K562 (cell line): ENCODE measurements at regions not wholly inside any gene's neighbourhood (a gene's known extent, or its start where the extent isn't known, plus 50 kb on each side); places are given as distances from the start of the nearest gene placed in this dataset.

Experiments
- ATAC-seq: fragments of 200-7000 bp; cut with Tn5 transposase; 3 replicates; pipeline ENCODE4 v1.9.1; 2020; ENCODE audit warnings: moderate library complexity
- BruUV-seq: library from RNA; stranded (reverse); fragments of 400-500 nt; replicated peaks from 2 replicates; lab custom pipeline; 2021; lab: Mats Ljungman, UMichigan
- CTCF ChIA-PET: fragments of 300-600 bp; formaldehyde crosslinking; extraction: SDS; loops from one replicate; lab custom pipeline; 2021; ENCODE audit warnings: low intra/inter-chr PET ratio; lab: Yijun Ruan, JAX
- POLR2A ChIA-PET: fragments of 300-600, 350-650 bp; sonication (Branson Sonifier 250); formaldehyde crosslinking; extraction: SDS; loops from one replicate; lab custom pipeline; 2021; ENCODE audit warnings: antibody characterized with exemption, inconsistent platforms; lab: Yijun Ruan, JAX
- DNase-seq, 4 experiments: peaks; one replicate each; pipeline versions ENCODE4 v3.0.0 to v3.0.0-alpha.2; 2011 to 2018; ENCODE audit warnings: low spot score in 3 of 4, mixed read lengths in 3 of 4; ENCODE audit errors: extremely low read depth in 1 of 4
- FAIRE-seq: peaks from 2 replicates; lab custom pipeline; 2011; peaks lifted over from hg19 to GRCh38; lab: Jason Lieb, UNC
- H2AFZ ChIP-seq: 2 replicates; pipeline ENCODE4 v1.6.0; 2011; ENCODE audit warnings: low read depth, low read length, control low read depth, inconsistent platforms
- H3K27ac ChIP-seq: fragments of 200-600 bp; 3 replicates; pipeline ENCODE4 v1.8.0; 2011; ENCODE audit warnings: low read depth, mild to moderate bottlenecking, control low read depth, inconsistent platforms, low read length, moderate library complexity, mixed read lengths; ENCODE audit errors: extremely low read depth
- H3K27me3 ChIP-seq, 2 experiments: fragments of 300-600 bp in 1 of 2; 2 replicates in 1 of 2; 3 replicates in 1 of 2; pipeline versions ENCODE4 v1.6.0 to v1.8.0; 2011; ENCODE audit warnings: inconsistent platforms in 2 of 2, low read length in 2 of 2, mild to moderate bottlenecking in 1 of 2, mixed read lengths in 1 of 2, moderate library complexity in 1 of 2; ENCODE audit not compliant: control insufficient read depth in 2 of 2, insufficient read depth in 2 of 2
- H3K36me3 ChIP-seq: fragments of 300-600 bp; 3 replicates; pipeline ENCODE4 v1.8.0; 2011; ENCODE audit warnings: mild to moderate bottlenecking, low read length, inconsistent platforms; ENCODE audit not compliant: control insufficient read depth, insufficient read depth
- H3K4me1 ChIP-seq, 2 experiments: fragments of 200-600 bp in 1 of 2; replicated peaks in 1 of 2; 2 replicates in 1 of 2; 3 replicates in 1 of 2; pipeline versions ENCODE4 v1.5.1 to v1.8.0; 2011; ENCODE audit warnings: inconsistent platforms in 2 of 2, low read length in 2 of 2, mild to moderate bottlenecking in 1 of 2, mixed read lengths in 1 of 2, moderate library complexity in 1 of 2; ENCODE audit not compliant: control insufficient read depth in 2 of 2, insufficient read depth in 2 of 2
- H3K4me2 ChIP-seq: 2 replicates; pipeline ENCODE4 v1.6.1; 2011; ENCODE audit warnings: low read length, control low read depth, inconsistent platforms, mixed read lengths; ENCODE audit not compliant: insufficient read depth
- H3K4me3 ChIP-seq: fragments of 200-600 bp; sonication (generic), shearing (Covaris generic); 2 replicates; pipeline ENCODE4 v1.5.1; 2016; ENCODE audit warnings: control low read depth, inconsistent platforms
- H3K79me2 ChIP-seq: fragments of 200-600 bp; 3 replicates; pipeline ENCODE4 v1.8.0; 2011; ENCODE audit warnings: low read length, inconsistent platforms; ENCODE audit not compliant: control insufficient read depth, insufficient read depth
- H3K9ac ChIP-seq, 2 experiments: 2 replicates each; pipeline versions ENCODE4 v1.6.0 to v1.6.1; 2011; ENCODE audit warnings: low read depth in 2 of 2, low read length in 2 of 2, control low read depth in 1 of 2, inconsistent platforms in 1 of 2, mild to moderate bottlenecking in 1 of 2, mixed read lengths in 1 of 2; ENCODE audit not compliant: insufficient read depth in 1 of 2
- H3K9me1 ChIP-seq: one replicate; pipeline ENCODE4 v1.6.0; 2011; ENCODE audit warnings: inconsistent platforms, mild to moderate bottlenecking, low read length, moderate library complexity; ENCODE audit not compliant: control insufficient read depth, insufficient read depth
- H3K9me3 ChIP-seq: replicated peaks from 2 replicates; pipeline ENCODE4 v1.5.1; 2011; ENCODE audit warnings: low read depth, low read length, inconsistent platforms; ENCODE audit not compliant: control insufficient read depth, insufficient read depth
- H4K20me1 ChIP-seq: replicated peaks from 2 replicates; pipeline ENCODE4 v1.6.1; 2011; ENCODE audit warnings: low read length, inconsistent platforms, mixed read lengths; ENCODE audit not compliant: control insufficient read depth, insufficient read depth
- BCOR ChIP-seq: fragments of 450-650 bp; IDR thresholded peaks from 2 replicates; pipeline ENCODE4 v1.6.1; 2016
- E2F3 ChIP-seq: fragments of 250-450 bp; sonication (Bioruptor Pico); IDR thresholded peaks from 2 replicates; pipeline ENCODE4 v1.4.0; 2020; ENCODE audit warnings: mild to moderate bottlenecking
- E2F6 ChIP-seq, 2 experiments: IDR thresholded peaks; 2 replicates each; pipeline ENCODE4 v1.6.1; 2011; ENCODE audit warnings: borderline replicate concordance in 1 of 2, control low read depth in 1 of 2, low read depth in 1 of 2, low read length in 1 of 2, mild to moderate bottlenecking in 1 of 2, mixed read lengths in 1 of 2, moderate library complexity in 1 of 2; ENCODE audit not compliant: insufficient read depth in 1 of 2, insufficient read length in 1 of 2, poor library complexity in 1 of 2, severe bottlenecking in 1 of 2; ENCODE audit errors: extremely low read depth in 1 of 2
- EWSR1 ChIP-seq: fragments of 450-650 bp; IDR thresholded peaks from 2 replicates; pipeline ENCODE4 v1.6.1; 2018; ENCODE audit warnings: borderline replicate concordance, mild to moderate bottlenecking, low read depth, moderate library complexity; ENCODE audit not compliant: partially characterized antibody
- FOXA1 ChIP-seq: fragments of 450-650 bp; IDR thresholded peaks from 2 replicates; pipeline ENCODE4 v1.6.1; 2016; ENCODE audit warnings: mild to moderate bottlenecking, borderline replicate concordance
- FOXJ3 ChIP-seq: sonication (generic); formaldehyde crosslinking; IDR thresholded peaks from 2 replicates; pipeline ENCODE4 v1.4.0; 2020; ENCODE audit warnings: mild to moderate bottlenecking, missing genetic modification reagents
- FUS ChIP-seq: fragments of 200-400 bp; formaldehyde crosslinking; optimal IDR thresholded peaks from 2 replicates; pipeline ENCODE3; 2017; ENCODE audit warnings: low read depth, low read length
- RCOR1 ChIP-seq, 2 experiments: IDR thresholded peaks; 2 replicates each; pipeline ENCODE4 v1.6.1; 2012; ENCODE audit warnings: low read depth in 2 of 2, low read length in 2 of 2, borderline replicate concordance in 1 of 2, improper control_type of control experiment in 1 of 2
- SREBF2 ChIP-seq: sonication (generic); formaldehyde crosslinking; IDR thresholded peaks from 2 replicates; pipeline ENCODE4 v1.4.0; 2020; ENCODE audit warnings: mild to moderate bottlenecking, missing genetic modification reagents
- ZNF143 ChIP-seq: sonication (generic); formaldehyde crosslinking; IDR thresholded peaks from 2 replicates; pipeline ENCODE4 v1.9.0; 2022; ENCODE audit warnings: mild to moderate bottlenecking, missing genetic modification reagents
- ZNF217 ChIP-seq: sonication (generic); formaldehyde crosslinking; IDR thresholded peaks from 2 replicates; pipeline ENCODE4 v1.8.0; 2022; ENCODE audit warnings: mild to moderate bottlenecking, missing genetic modification reagents
- ZNF318 ChIP-seq, 2 experiments: fragments of 450-650 bp; IDR thresholded peaks; 2 replicates each; pipeline ENCODE4 v1.6.1; 2016; ENCODE audit warnings: mild to moderate bottlenecking in 2 of 2, borderline replicate concordance in 1 of 2, low read depth in 1 of 2, moderate library complexity in 1 of 2
- WGBS: fragments of 100-300 bp; shearing (Covaris generic); methylation state at CpG from one replicate; pipeline ENCODE4 v1.1.6; 2016; ENCODE audit warnings: low coverage, mixed read lengths; ENCODE audit not compliant: insufficient coverage; ENCODE audit errors: missing lambda C conversion rate; 5-methylcytosine and 5-hydroxymethylcytosine counted together
- in situ Hi-C: fragments of 300-500 bp; cut with MboI; formaldehyde crosslinking; loops from 4 replicates; pipeline ENCODE4 v1.15.0; 2018; ENCODE audit warnings: inconsistent platforms, mixed read lengths
- intact Hi-C: fragments of 100-400 bp; cut with micrococcal nuclease; formaldehyde crosslinking; loops from 2 replicates; pipeline ENCODE4 v1.14.2; 2022

GRCh38 chr14:85461432-85462133 is 68.4 kb upstream of the FLRT2 start:
- Histone ChIP-seq H3K9me1 (no peaks in the 10 kb centered on the region), H4K20me1 (no peaks in the 10 kb centered on the region), H3K9ac (no peak overlapping the region), H3K4me3 (no peak overlapping the region), H3K4me1 (no peaks in the 10 kb centered on the region), H3K4me2 (no peak overlapping the region), H2AFZ (no peak overlapping the region), H3K36me3 (no peaks in the 10 kb centered on the region), H3K79me2 (no peaks in the 10 kb centered on the region), H3K27ac (no peak overlapping the region), H3K9me3 (no peaks in the 10 kb centered on the region), H3K27me3 (no peaks in the 10 kb centered on the region)
- intact Hi-C loops = no loop called here
- no TSS peak for BruUV-seq
- CTCF ChIA-PET = no interaction called here
- FAIRE-seq = no peak
- 0% methylated on average over 2 of the region's 3 CpGs for WGBS
- no peak for ATAC-seq
- DNase-seq = no peak
- in situ Hi-C loops = no loop called here
- POLR2A ChIA-PET = no interaction called here
- TF ChIP-seq E2F3 (CRISPR knock-in tag) = no peak
- TF ChIP-seq ZNF217 = no peak
- TF ChIP-seq ZNF318 (IDR thresholded peaks at IDR 0.05; ENCODE audit: borderline replicate concordance in 1 of 2, low read depth in 1 of 2) = no peak
- no peak for TF ChIP-seq RCOR1 (IDR thresholded peaks at IDR 0.05; ENCODE audit: borderline replicate concordance in 1 of 2, low read depth in 2 of 2, low read length in 2 of 2)
- TF ChIP-seq FOXJ3 (CRISPR knock-in tag) = no peak
- no peak for TF ChIP-seq EWSR1
- TF ChIP-seq BCOR = no peak
- TF ChIP-seq SREBF2 (CRISPR knock-in tag) = no peak
- TF ChIP-seq FOXA1 = no peak
- TF ChIP-seq E2F6 (IDR thresholded peaks at IDR 0.05; ENCODE audit: borderline replicate concordance in 1 of 2, extremely low read depth in 1 of 2, insufficient read depth in 1 of 2, insufficient read length in 1 of 2, low read depth in 1 of 2, low read length in 1 of 2, poor library complexity in 1 of 2, severe bottlenecking in 1 of 2) = no peak
- no peak for TF ChIP-seq FUS
- TF ChIP-seq ZNF143 (CRISPR knock-in tag) = no peak
